Cardiac fibroblast (primary cell): ENCODE measurements at regions not wholly inside any gene's neighbourhood (a gene's known extent, or its start where the extent isn't known, plus 50 kb on each side); places are given as distances from the start of the nearest gene placed in this dataset.
"Not testable (repeated sequence)": the region's sequence is repeated elsewhere in the genome, so short reads cannot be mapped to it uniquely, and the experiment has no call there.

ENCODE experiments used
- DNase-seq, 2 donors: peaks; one replicate each; pipeline versions ENCODE4 v3.0.0 to v3.0.0-alpha.2; 2010; ENCODE audit warnings: low read depth in 2 of 2
- H3K4me3 ChIP-seq, 2 donors: replicated peaks in 1 of 2; 1 replicate in 1 of 2; 2 replicates in 1 of 2; pipeline ENCODE4 v1.5.1; 2011; ENCODE audit warnings: low read depth in 2 of 2, low read length in 2 of 2, mild to moderate bottlenecking in 2 of 2, moderate library complexity in 1 of 2
- CTCF ChIP-seq: IDR thresholded peaks from one replicate; pipeline ENCODE4 v1.5.1; 2011; ENCODE audit warnings: low read depth, mild to moderate bottlenecking, low read length, inconsistent platforms

- DNase-seq, result no peak
- no peak overlapping the region for H3K4me3 ChIP-seq
- no peak for TF ChIP-seq CTCF
Observed at GRCh38 chr6:156432543-156432942, 344.6 kb upstream of the ARID1B start.

GRCh38 chr6:156430386-156430785 lies 346.8 kb upstream of the ARID1B start:
- no peak overlapping the region for H3K4me3 ChIP-seq
- no peak for TF ChIP-seq CTCF
- no peak for DNase-seq

DNA sequence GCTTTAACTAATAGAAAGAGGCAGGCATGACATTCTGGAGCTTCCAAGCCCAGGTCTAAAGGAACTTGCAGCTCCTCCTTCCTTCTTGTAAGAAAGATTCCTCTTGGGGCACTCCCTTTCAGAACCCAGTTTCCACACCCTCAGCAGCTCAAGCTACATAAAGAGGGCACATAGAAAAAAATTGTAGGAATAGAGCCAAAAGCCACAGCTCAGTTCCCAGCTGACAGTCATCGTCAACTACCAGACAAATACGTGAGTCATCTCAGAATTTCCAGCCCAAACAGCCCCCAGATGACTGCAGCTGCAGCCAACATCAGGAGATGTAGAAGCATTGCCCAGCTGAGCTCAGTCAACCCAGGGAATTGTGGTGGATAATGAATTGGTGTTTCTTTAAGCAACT lies 349.8 kb upstream of the ARID1B start:
- H3K4me3 ChIP-seq, result no peak overlapping the region
- DNase-seq, result peak; percentile 68 to 91
- no peak for TF ChIP-seq CTCF

GRCh38 chr6:156425359-156426020 lies 351.7 kb upstream of the ARID1B start:
- H3K4me3 ChIP-seq, result no peak overlapping the region
- peak; percentile 38 to 83 for DNase-seq
- TF ChIP-seq CTCF, result no peak

DNA sequence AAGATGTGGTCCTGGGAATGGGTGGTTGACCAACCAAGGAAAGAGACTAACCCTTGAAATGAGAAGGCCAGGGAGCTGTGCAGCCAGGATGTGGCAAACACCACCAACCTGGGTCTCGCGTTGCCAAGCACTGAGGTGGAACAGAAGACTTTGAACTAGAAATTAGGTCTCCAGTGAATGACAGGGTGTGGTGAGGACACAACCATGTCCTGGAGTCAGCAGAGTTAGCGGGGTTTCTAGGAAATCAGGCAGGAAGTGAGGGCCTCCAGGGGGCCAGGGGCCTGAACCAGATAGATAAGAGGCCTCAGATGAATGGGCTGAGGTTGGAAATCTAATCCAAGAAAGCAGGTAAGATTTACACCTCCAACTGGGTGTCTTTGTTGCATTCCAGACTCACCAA lies 353.3 kb upstream of the ARID1B start:
- no peak for DNase-seq
- H3K4me3 ChIP-seq, result no peak overlapping the region
- no peak for TF ChIP-seq CTCF

GRCh38 chr6:156423075-156423474 lies 354.1 kb upstream of the ARID1B start:
- DNase-seq, result no peak
- H3K4me3 ChIP-seq, result no peak overlapping the region
- TF ChIP-seq CTCF, result no peak

DNA sequence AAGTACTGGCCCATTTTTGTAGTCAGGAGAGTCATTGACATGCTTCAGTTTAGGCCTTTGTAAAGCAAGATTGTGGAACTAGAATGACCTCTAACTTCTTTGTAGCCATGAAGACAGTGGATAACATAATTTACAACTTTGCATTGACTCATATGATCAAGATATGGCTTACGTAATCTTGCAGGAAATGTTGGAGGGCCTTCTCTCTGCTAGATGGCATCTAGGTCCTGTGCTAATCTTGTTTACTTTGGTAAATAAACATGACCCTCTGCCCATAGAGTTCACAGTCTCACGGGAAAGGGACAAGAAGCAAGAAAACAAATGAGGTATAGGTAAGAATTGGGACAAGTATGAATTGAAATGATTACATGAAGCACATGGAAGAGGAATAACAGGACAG lies 355.2 kb upstream of the ARID1B start:
- H3K4me3 ChIP-seq, result no peak overlapping the region
- TF ChIP-seq CTCF, result no peak
- DNase-seq, result no peak

GRCh38 chr6:156421301-156421700 lies 355.9 kb upstream of the ARID1B start:
- H3K4me3 ChIP-seq, DNase-seq: not testable (repeated sequence)
